Epithelial cell of prostate (primary cell): ENCODE measurements at regions not wholly inside any gene's neighbourhood (a gene's known extent, or its start where the extent isn't known, plus 50 kb on each side); places are given as distances from the start of the nearest gene placed in this dataset.
"Not testable (repeated sequence)": the region's sequence is repeated elsewhere in the genome, so short reads cannot be mapped to it uniquely, and the experiment has no call there.

Experiments used
- DNase-seq: peaks from one replicate; pipeline ENCODE4 v3.0.0-alpha.2; 2011; ENCODE audit warnings: low read depth, low spot score
- H3K27ac ChIP-seq: fragments of 450-650 bp; 2 replicates; pipeline ENCODE4 v1.5.1; 2017; ENCODE audit warnings: mild to moderate bottlenecking

DNA sequence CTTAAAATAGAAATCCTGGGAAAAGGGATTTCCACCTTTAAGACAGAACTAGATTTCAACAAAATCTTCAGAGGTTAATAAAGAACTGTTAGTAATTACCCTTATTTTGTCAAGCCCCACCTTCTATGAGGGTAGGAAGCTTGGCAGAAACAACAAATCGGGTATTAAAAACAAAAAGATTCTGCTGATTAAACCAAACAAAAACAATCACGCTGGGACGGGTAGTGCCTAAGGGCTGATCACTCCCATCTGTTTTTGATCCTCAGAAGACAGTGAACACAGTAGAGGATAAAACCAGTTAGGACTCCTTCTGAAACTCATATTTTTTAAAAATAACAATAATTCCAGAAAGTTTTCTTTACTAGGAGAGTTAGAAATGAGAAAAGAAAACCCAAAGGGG is 441.3 kb upstream of the API5 start:
- no peak for DNase-seq
- no peak overlapping the region for H3K27ac ChIP-seq

DNA sequence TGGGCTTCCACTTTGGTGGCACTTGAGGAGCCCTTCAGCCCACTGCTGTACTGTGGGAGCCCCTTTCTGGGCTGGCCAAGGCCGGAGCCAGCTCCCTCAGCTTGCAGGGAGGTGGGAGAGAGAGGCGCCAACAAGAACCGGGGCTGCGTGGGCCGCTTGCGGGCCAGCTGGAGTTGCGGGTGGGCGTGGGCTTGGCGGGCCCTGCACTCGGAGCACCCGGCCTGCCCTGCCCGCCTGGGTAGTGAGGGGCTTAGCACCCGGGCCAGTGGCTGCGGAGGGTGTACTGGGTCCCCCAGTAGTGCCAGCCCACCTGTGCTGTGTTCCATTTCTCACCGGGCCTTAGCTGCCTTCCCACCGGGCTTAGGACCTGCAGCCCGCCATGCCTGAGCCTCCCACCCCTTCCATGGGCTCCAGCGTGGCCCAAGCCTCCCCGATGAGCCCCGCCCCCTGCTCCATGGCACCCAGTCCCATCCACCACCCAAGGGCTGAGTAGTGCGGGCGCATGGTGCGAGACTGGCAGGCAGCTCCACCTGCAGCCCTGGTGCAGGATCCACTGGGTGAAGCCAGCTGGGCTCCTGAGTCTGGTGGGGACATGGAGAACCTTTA is 437.9 kb upstream of the API5 start:
- not testable (repeated sequence) for DNase-seq, H3K27ac ChIP-seq

- not testable (repeated sequence) for H3K27ac ChIP-seq, DNase-seq
Observed at GRCh38 chr11:42881335-42881734, 430.5 kb upstream of the API5 start.

GRCh38 chr11:42890773-42891172 is 421.0 kb upstream of the API5 start:
- H3K27ac ChIP-seq: no peak overlapping the region
- DNase-seq: no peak

- H3K27ac ChIP-seq: no peak overlapping the region
- DNase-seq: no peak
Observed at GRCh38 chr11:42901084-42901483, 410.7 kb upstream of the API5 start.

- DNase-seq: no peak
- no peak overlapping the region for H3K27ac ChIP-seq
Observed at GRCh38 chr11:42906226-42906625, 405.6 kb upstream of the API5 start.

- DNase-seq: no peak
- no peak overlapping the region for H3K27ac ChIP-seq
Observed at GRCh38 chr11:42913731-42914130, 398.1 kb upstream of the API5 start.

DNA sequence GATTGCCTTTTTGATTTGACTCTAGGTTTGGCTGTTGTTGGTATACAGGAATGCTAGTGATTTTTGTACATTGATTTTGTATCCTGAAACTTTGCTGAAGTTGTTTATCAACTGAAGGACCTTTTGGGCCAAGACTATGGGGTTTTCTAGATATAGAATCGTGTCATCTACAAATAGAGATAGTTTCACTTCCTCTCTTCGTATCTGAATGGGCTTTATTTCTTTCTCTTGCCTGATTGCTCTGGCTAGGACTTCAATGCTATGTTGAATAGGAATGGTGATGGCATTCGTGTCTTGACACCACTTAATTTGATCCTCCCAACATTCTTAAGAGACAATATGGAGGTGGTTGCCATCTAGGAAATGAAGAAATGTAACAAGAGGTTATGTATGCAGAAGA is 388.1 kb upstream of the API5 start:
- DNase-seq: no peak

GRCh38 chr11:42925916-42926315 is 385.9 kb upstream of the API5 start:
- DNase-seq: no peak

More for the DNA sequence above, 388.1 kb upstream of the API5 start:
- no peak overlapping the region for H3K27ac ChIP-seq

GRCh38 chr11:42947405-42947804 is 364.4 kb upstream of the API5 start:
- no peak for DNase-seq
- no peak overlapping the region for H3K27ac ChIP-seq

More at GRCh38 chr11:42925916-42926315, 385.9 kb upstream of the API5 start:
- no peak overlapping the region for H3K27ac ChIP-seq

DNA sequence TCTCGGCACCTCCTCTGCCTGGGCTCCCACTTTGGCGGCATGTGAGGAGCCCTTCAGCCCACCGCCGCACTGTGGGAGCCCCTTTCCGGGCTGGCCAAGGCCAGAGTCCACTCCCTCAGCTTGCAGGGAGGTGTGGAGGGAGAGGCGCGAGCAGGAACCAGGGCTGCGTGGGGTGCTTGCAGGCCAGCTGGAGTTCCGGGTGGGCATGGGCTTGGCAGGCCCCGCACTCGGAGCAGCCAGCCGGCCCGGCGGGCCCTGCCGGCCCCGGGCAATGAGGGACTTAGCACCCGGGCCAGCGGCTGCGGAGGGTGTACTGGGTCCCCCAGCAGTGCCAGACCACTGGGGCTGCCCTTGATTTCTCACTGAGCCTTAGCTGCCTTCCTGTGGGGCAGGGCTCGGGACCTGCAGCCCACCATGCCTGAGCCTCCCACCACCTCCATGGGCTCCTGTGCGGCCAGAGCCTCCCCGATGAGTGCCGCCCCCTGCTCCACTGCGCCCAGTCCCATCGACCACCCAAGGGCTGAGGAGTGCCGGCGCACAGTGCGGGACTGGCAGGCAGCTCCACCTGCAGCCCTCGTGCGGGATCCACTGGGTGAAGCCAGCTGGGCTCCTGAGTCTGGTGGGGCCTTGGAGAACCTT is 361.9 kb upstream of the API5 start:
- DNase-seq, H3K27ac ChIP-seq: not testable (repeated sequence)

- no peak overlapping the region for H3K27ac ChIP-seq
- DNase-seq: peak; percentile 26
Observed at GRCh38 chr11:42951266-42951665, 360.5 kb upstream of the API5 start.

- DNase-seq: no peak
- H3K27ac ChIP-seq: no peak overlapping the region
Observed at GRCh38 chr11:42957831-42958230, 354.0 kb upstream of the API5 start.

GRCh38 chr11:42958635-42959034 is 353.2 kb upstream of the API5 start:
- no peak for DNase-seq
- H3K27ac ChIP-seq: no peak overlapping the region

DNA sequence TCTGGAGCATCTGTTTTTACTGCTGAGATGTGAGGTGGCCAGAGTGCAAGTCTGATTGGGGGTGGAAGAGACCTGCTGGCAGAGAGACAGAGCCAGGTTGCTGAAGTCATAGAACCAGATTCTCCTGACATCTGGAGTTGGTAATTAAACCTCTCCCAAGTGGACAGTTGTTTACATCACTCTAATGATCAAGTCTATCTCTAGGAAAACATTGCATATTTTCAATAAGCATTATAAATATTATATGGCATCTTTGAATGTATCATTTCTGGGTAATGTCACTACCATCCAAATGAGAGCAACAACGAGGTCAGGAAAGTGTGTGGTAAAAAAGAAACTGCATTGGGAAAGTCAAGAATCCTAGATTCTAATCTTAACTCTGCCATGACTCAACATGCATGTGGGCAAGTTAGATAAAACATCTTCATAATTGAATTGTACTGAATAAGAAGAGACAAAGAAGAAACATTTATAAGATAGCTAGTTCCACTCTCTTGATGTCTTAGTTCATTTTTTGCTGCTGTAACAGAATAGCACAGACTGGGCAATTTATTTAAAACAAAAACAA is 351.2 kb upstream of the API5 start:
- no peak for DNase-seq
- no peak overlapping the region for H3K27ac ChIP-seq

DNA sequence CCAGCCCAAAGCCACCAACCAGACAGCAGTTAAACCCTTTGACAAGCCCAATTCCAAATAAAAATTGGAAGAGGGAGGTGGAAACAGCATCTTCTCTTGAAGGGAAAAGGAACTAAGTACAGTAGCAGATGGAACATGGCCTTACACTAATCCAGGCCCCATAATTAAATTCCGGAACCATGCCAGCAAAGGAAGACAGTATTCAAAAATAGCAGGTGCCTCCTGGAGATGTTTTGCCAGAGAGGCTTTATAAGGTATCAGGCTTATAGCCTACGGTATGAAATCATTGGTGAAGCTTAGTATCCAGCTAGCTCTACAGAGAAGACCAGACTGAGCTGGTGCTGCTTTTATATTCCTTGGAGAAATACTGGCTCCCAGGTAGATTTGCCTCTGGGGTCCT is 344.1 kb upstream of the API5 start:
- H3K27ac ChIP-seq: no peak overlapping the region
- DNase-seq: no peak

GRCh38 chr11:42972741-42973140 is 339.1 kb upstream of the API5 start:
- no peak for DNase-seq
- no peak overlapping the region for H3K27ac ChIP-seq

DNA sequence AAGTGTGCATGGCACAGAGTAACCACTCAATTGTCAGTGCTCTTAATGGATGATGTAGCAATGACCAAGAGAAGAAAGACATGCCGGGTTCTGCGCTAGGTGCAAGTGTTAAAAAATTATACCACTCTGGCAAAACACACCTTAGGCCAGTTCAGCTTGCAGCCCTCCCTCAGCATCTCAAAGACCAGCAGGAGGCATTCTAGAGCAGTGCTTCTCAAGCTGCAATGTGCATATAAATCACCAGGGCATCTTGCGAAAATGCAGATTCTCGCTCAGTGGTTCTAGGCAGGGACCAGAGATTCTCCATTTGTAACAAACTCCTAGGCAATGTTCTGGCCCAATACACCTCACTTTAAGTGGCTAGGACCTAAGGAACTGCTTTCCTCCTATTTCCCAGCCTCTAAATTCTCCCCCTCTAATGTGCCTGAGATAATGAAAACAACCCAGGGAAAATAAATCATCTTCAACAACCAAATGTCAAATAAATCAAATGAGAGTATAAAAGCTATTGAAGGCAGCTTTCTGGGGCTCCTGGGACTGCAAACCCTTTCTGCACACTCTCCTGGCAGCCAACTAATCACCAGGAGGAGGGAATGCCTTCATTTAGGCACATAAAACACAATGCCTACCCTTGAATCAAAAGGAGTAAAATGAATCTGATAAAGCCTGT is 337.2 kb upstream of the API5 start:
- DNase-seq: no peak
- H3K27ac ChIP-seq: no peak overlapping the region

DNA sequence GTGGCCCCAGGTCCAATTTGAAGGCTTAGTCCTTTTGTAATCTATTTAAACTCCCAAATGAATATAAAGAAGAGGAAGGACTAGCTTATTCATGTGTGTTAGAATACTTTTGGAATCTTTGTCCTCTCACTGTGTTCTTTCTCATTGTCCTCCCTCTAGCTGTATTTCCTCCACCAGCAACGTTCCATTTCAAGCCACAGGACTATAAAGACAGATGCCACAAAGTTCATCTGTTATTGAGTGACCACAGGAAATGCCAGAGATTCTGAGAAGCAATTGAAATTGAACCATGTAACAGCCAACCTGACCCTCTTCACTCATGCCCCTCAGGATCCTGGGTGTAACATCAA is 336.6 kb upstream of the API5 start:
- H3K27ac ChIP-seq: no peak overlapping the region
- no peak for DNase-seq

DNA sequence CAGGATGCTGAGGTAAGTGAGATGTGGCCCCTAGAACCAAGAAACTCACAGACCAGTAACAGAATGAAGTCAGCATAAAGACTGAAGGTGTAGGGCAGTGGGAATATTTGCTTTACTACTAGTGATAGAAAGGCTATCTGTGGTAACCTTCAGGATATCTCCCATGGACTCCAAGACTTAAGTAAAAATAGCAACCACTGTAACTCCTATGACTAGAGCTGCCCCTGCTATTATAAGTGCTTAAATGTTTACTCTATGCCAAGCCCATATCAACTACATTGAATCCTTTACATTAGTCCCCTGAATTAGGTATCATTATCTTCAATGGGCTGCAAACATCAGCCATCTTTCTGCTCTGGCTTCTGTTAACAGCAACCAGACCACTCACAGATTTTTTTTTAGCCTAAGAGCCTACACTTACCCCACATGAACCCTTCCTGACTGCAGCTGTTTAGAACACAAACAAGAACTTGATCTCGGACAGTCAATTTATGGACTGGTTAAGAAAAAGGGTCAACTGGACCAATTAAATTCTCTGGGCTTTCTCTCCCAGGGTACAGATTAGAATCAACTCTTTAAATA is 335.1 kb upstream of the API5 start:
- no peak overlapping the region for H3K27ac ChIP-seq
- DNase-seq: no peak

- DNase-seq: no peak
Observed at GRCh38 chr11:42992594-42992993, 319.2 kb upstream of the API5 start.

More at GRCh38 chr11:42992594-42992993, 319.2 kb upstream of the API5 start:
- no peak overlapping the region for H3K27ac ChIP-seq
